HG03439 (cell line): ENCODE measurements at regions not wholly inside any gene's neighbourhood (a gene's known extent, or its start where the extent isn't known, plus 50 kb on each side); places are given as distances from the start of the nearest gene placed in this dataset.
"Not testable (repeated sequence)": the region's sequence is repeated elsewhere in the genome, so short reads cannot be mapped to it uniquely, and the experiment has no call there.

Source experiments
- ATAC-seq: cut with Tn5 transposase; IDR thresholded peaks from one replicate; pipeline ENCODE4 v1.9.1; 2021; ENCODE audit warnings: mild to moderate bottlenecking, moderate library complexity; ENCODE audit not compliant: unreplicated experiment

GRCh38 chr4:83931659-83932438 is 395.9 kb downstream of the GPAT3 start:
- ATAC-seq: no peak

- ATAC-seq: no peak
Observed at GRCh38 chr4:83929550-83929949, 393.6 kb downstream of the GPAT3 start.

- ATAC-seq: no peak
Observed at GRCh38 chr4:83926950-83927349, 391.0 kb downstream of the GPAT3 start.

GRCh38 chr4:83923341-83923740 is 387.4 kb downstream of the GPAT3 start:
- no peak for ATAC-seq

- no peak for ATAC-seq
Observed at GRCh38 chr4:83922402-83922801, 386.5 kb downstream of the GPAT3 start.

- ATAC-seq: no peak
Observed at GRCh38 chr4:83921124-83921523, 385.2 kb downstream of the GPAT3 start.

GRCh38 chr4:83920375-83920774 is 384.5 kb downstream of the GPAT3 start:
- ATAC-seq: no peak

GRCh38 chr4:83917572-83917971 is 381.7 kb downstream of the GPAT3 start:
- no peak for ATAC-seq

GRCh38 chr4:83910693-83911092 is 374.8 kb downstream of the GPAT3 start:
- ATAC-seq: no peak

- ATAC-seq: no peak
Observed at GRCh38 chr4:83906561-83906960, 370.7 kb downstream of the GPAT3 start.

- no peak for ATAC-seq
Observed at GRCh38 chr4:83905952-83906351, 370.0 kb downstream of the GPAT3 start.

- ATAC-seq: not testable (repeated sequence)
Observed at GRCh38 chr4:83903740-83904139, 367.8 kb downstream of the GPAT3 start.

- no peak for ATAC-seq
Observed at GRCh38 chr4:83894831-83895230, 358.9 kb downstream of the GPAT3 start.

GRCh38 chr4:83890816-83891215 is 354.9 kb downstream of the GPAT3 start:
- no peak for ATAC-seq

- ATAC-seq: no peak
Observed at GRCh38 chr4:83890231-83890630, 354.3 kb downstream of the GPAT3 start.

- ATAC-seq: no peak
Observed at GRCh38 chr4:83889802-83890201, 353.9 kb downstream of the GPAT3 start.

GRCh38 chr4:83885256-83886182 is 349.6 kb downstream of the GPAT3 start:
- ATAC-seq: no peak

GRCh38 chr4:83876047-83876446 is 340.1 kb downstream of the GPAT3 start:
- ATAC-seq: no peak

GRCh38 chr4:83875437-83875836 is 339.5 kb downstream of the GPAT3 start:
- no peak for ATAC-seq

- ATAC-seq: no peak
Observed at GRCh38 chr4:83873996-83874395, 338.1 kb downstream of the GPAT3 start.

- ATAC-seq: no peak
Observed at GRCh38 chr4:83870328-83870950, 334.5 kb downstream of the GPAT3 start.
